SK-N-SH treated with all-trans-retinoic acid at 6 μM for 48 hours (cell line): ENCODE measurements at regions not wholly inside any gene's neighbourhood (a gene's known extent, or its start where the extent isn't known, plus 50 kb on each side); places are given as distances from the start of the nearest gene placed in this dataset.

Experiments used
- TOX ChIP-seq: fragments of 250-450 bp; sonication (Bioruptor Pico); IDR thresholded peaks from 2 replicates; pipeline ENCODE4 v1.8.0; 2021; ENCODE audit warnings: mild to moderate bottlenecking, moderate library complexity, borderline replicate concordance
- ZNF565 ChIP-seq: fragments of 450-650 bp; formaldehyde crosslinking; conservative IDR thresholded peaks from 2 replicates; pipeline ENCODE4 v1.5.0; 2020; ENCODE audit warnings: low read depth, mild to moderate bottlenecking, moderate library complexity

- no peak for TF ChIP-seq ZNF565 (CRISPR knock-in tag)
- no peak for TF ChIP-seq TOX (CRISPR knock-in tag)
These were observed 207.3 kb downstream of the SLC7A11 start for GRCh38 chr4:138034871-138035270.
